ENCODE measurements at regions not wholly inside any gene's neighbourhood (a gene's known extent, or its start where the extent isn't known, plus 50 kb on each side); places are given as distances from the start of the nearest gene placed in this dataset.

DNA sequence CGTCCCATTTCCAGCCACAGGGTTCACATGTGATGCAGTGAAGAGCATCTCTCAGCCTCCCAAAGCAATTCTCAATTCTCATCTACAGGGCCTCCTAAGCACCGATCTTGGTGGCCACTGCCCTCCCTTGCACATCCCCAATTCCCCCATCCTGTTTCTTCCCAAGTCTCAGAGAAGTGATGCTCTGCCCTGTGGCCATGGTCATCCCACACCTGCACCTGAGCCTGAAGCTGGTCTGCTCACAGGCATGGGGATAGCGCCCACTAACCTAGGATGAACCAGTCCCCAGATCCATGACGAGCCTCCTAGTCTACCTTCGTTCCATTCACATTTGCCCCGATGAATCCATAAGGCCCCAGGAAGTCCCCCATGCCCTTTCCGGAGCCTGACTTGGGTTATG lies 201.5 kb downstream of the UACA start:
- Histone ChIP-seq H3K4me3 (ENCODE audit: low read depth, low read length) (no peak overlapping the region), H3K36me3 (no peaks in the 10 kb centered on the region), H3K27ac (no peak overlapping the region), H3K9me3 (ENCODE audit: severe bottlenecking) (no peaks in the 10 kb centered on the region), H3K27me3 (ENCODE audit: insufficient read depth, low read depth, severe bottlenecking) (peaks cover 92% of the 10 kb centered on the region)
- TF ChIP-seq, protein P1, sequence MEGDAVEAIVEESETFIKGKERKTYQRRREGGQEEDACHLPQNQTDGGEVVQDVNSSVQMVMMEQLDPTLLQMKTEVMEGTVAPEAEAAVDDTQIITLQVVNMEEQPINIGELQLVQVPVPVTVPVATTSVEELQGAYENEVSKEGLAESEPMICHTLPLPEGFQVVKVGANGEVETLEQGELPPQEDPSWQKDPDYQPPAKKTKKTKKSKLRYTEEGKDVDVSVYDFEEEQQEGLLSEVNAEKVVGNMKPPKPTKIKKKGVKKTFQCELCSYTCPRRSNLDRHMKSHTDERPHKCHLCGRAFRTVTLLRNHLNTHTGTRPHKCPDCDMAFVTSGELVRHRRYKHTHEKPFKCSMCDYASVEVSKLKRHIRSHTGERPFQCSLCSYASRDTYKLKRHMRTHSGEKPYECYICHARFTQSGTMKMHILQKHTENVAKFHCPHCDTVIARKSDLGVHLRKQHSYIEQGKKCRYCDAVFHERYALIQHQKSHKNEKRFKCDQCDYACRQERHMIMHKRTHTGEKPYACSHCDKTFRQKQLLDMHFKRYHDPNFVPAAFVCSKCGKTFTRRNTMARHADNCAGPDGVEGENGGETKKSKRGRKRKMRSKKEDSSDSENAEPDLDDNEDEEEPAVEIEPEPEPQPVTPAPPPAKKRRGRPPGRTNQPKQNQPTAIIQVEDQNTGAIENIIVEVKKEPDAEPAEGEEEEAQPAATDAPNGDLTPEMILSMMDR (IDR thresholded peaks at IDR 0.05; ENCODE audit: low read depth, low read length): no peak
- no peak for DNase-seq

GRCh38 chr15:70560617-70561328 lies 202.6 kb downstream of the UACA start:
- no peak overlapping the region for H3K4me3 ChIP-seq (ENCODE audit: low read depth, low read length)
- TF ChIP-seq, protein P1 (IDR thresholded peaks at IDR 0.05; ENCODE audit: low read depth, low read length): no peak
- H3K27me3 ChIP-seq (ENCODE audit: insufficient read depth, low read depth, severe bottlenecking): peaks cover 92% of the 10 kb centered on the region
- DNase-seq: no peak
- H3K36me3 ChIP-seq: no peaks in the 10 kb centered on the region
- H3K9me3 ChIP-seq (ENCODE audit: severe bottlenecking): no peaks in the 10 kb centered on the region
- no peak overlapping the region for H3K27ac ChIP-seq

- no peak for DNase-seq
- H3K27ac ChIP-seq: no peak overlapping the region
- H3K4me3 ChIP-seq (ENCODE audit: low read depth, low read length): no peak overlapping the region
- peaks cover 92% of the 10 kb centered on the region for H3K27me3 ChIP-seq (ENCODE audit: insufficient read depth, low read depth, severe bottlenecking)
- TF ChIP-seq, protein P1 (IDR thresholded peaks at IDR 0.05; ENCODE audit: low read depth, low read length): no peak
- H3K36me3 ChIP-seq: no peaks in the 10 kb centered on the region
- H3K9me3 ChIP-seq (ENCODE audit: severe bottlenecking): no peaks in the 10 kb centered on the region
Measured at GRCh38 chr15:70559265-70560239, 203.8 kb downstream of the UACA start.

DNA sequence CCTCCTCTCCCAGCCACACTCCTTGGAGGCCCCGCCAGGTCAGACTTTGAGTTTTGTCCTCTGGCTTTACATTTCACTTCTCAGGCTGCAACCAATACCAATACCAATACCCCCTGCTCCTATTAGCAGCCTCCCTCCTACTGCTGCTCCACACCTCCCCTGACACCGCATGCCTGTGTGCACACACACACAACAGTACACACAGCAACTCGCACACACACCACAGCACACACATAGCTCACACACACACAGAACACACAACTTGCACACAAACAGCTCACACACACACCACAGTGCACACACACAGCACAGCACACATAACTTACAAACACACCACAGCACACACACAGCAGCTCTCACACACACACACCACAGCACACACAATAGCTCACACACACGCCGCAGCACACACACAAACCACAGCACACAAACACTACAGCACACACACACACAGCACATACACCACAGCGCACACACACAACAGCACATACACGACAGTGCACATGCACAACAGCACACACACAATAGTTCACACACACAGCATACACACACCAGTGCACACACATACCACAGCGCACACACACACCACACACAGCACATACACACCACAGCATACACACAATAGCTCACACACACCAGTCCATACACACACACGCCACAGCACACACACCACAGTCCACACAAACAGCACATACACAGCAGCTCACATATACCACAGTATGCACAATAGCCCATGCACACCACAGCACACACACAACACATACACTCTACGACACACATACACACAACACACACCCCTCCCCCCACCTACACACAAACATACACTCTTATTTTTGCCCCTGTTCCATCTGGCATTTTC lies 204.7 kb downstream of the UACA start:
- H3K27me3 ChIP-seq (ENCODE audit: insufficient read depth, low read depth, severe bottlenecking): peaks cover 90% of the 10 kb centered on the region
- no peaks in the 10 kb centered on the region for H3K9me3 ChIP-seq (ENCODE audit: severe bottlenecking)
- H3K4me3 ChIP-seq (ENCODE audit: low read depth, low read length): no peak overlapping the region
- no peak for DNase-seq
- H3K36me3 ChIP-seq: no peaks in the 10 kb centered on the region
- no peak overlapping the region for H3K27ac ChIP-seq
- TF ChIP-seq, protein P1 (IDR thresholded peaks at IDR 0.05; ENCODE audit: low read depth, low read length): no peak

DNA sequence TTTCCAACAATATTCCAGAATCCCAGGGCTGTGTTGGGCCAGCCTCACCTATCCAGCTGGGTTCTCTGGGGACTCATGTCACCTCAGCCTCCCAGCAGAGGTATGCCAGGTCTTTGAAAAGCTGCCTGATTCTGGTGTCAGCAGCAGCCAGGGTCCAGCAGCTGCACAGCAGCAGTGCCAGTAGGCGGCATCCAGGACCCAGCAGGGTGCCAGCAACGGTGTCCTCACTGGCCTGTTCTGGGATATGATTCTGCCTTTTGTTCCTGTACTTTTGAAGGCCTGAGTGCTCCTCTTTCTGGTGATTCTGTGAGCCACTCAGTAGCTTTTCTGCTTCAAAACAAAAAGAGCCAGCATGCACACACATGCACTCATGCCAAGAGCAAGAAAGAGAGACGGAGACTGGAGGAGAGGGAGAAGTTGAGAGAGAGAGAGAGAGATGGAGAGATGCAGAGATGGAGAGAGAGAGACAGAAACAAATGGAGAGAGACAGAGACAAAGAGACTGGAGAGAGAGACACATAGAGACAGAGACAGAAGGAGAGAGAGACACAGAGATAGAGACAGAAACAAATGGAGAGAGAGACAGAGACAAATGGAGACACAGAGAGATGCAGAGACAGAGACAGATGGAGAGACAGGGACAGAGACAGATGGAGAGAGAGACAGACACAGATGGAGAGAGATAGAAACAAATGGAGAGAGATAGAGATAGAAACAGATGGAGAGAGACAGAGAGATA lies 205.7 kb downstream of the UACA start:
- H3K27ac ChIP-seq: no peak overlapping the region
- H3K4me3 ChIP-seq (ENCODE audit: low read depth, low read length): no peak overlapping the region
- no peak for DNase-seq
- H3K27me3 ChIP-seq (ENCODE audit: insufficient read depth, low read depth, severe bottlenecking): peaks cover 84% of the 10 kb centered on the region
- no peaks in the 10 kb centered on the region for H3K36me3 ChIP-seq
- TF ChIP-seq, protein P1 (IDR thresholded peaks at IDR 0.05; ENCODE audit: low read depth, low read length): no peak
- no peaks in the 10 kb centered on the region for H3K9me3 ChIP-seq (ENCODE audit: severe bottlenecking)

Measured in WERI-Rb-1 (cell line).